SK-N-SH (cell line): ENCODE measurements at regions not wholly inside any gene's neighbourhood (a gene's known extent, or its start where the extent isn't known, plus 50 kb on each side); places are given as distances from the start of the nearest gene placed in this dataset.

Source experiments
- CTCF ChIA-PET: fragments of 300-600, 350-600 bp; formaldehyde crosslinking; extraction: SDS; loops from one replicate; lab custom pipeline; 2021; lab: Yijun Ruan, JAX
- POLR2A ChIA-PET: fragments of 350-600 bp; sonication (Branson Sonifier 250); formaldehyde crosslinking; extraction: SDS; loops from one replicate; lab custom pipeline; 2020; ENCODE audit warnings: antibody characterized with exemption, inconsistent platforms; lab: Yijun Ruan, JAX
- DNase-seq: peaks from one replicate; pipeline ENCODE4 v3.0.0; 2012
- H2AFZ ChIP-seq: fragments of 200-600 bp; sonication (generic); 2 replicates; pipeline ENCODE4 v1.8.1; 2016; ENCODE audit warnings: antibody characterized with exemption, mild to moderate bottlenecking, low read depth
- H3F3A ChIP-seq: fragments of 200-600 bp; sonication (generic); replicated peaks from 2 replicates; pipeline ENCODE3; 2016; ENCODE audit warnings: antibody characterized with exemption, mild to moderate bottlenecking; ENCODE audit not compliant: insufficient read depth
- H3K27ac ChIP-seq, 2 experiments: fragments of 200-500 bp in 1 of 2; fragments of 200-600 bp in 1 of 2; sonication (Bioruptor generic) in 1 of 2; sonication (generic), shearing (Covaris generic) in 1 of 2; 2 replicates each; pipeline versions ENCODE4 v1.5.1 to v1.6.1; 2014 to 2016; ENCODE audit warnings: low read depth in 2 of 2, inconsistent platforms in 1 of 2, low read length in 1 of 2, mild to moderate bottlenecking in 1 of 2, mixed read lengths in 1 of 2
- H3K27me3 ChIP-seq: fragments of 200-600 bp; sonication (generic), shearing (Covaris generic); 2 replicates; pipeline ENCODE4 v1.6.1; 2016; ENCODE audit warnings: mixed run types; ENCODE audit not compliant: insufficient read depth
- H3K36me3 ChIP-seq, 2 experiments: fragments of 200-500 bp in 1 of 2; fragments of 200-600 bp in 1 of 2; sonication (Bioruptor generic) in 1 of 2; sonication (generic) in 1 of 2; replicated peaks in 1 of 2; 2 replicates each; pipeline versions ENCODE3 to v1.5.1; 2014 to 2016; ENCODE audit warnings: low read length in 1 of 2, mild to moderate bottlenecking in 1 of 2; ENCODE audit not compliant: insufficient read depth in 2 of 2, control insufficient read depth in 1 of 2
- H3K4me1 ChIP-seq, 2 experiments: fragments of 200-500 bp in 1 of 2; fragments of 200-600 bp in 1 of 2; sonication (Bioruptor generic) in 1 of 2; sonication (generic), shearing (Covaris generic) in 1 of 2; 2 replicates each; pipeline versions ENCODE4 v1.5.1 to v1.6.1; 2014 to 2016; ENCODE audit warnings: low read depth in 1 of 2, low read length in 1 of 2, mixed run types in 1 of 2; ENCODE audit not compliant: insufficient read depth in 2 of 2, control insufficient read depth in 1 of 2
- H3K4me2 ChIP-seq: fragments of 200-600 bp; sonication (generic), shearing (Covaris generic); 2 replicates; pipeline ENCODE4 v1.6.1; 2017; ENCODE audit warnings: mixed run types
- H3K4me3 ChIP-seq, 2 experiments: fragments of 200-500 bp in 1 of 2; fragments of 200-600 bp in 1 of 2; sonication (Bioruptor generic) in 1 of 2; sonication (generic), shearing (Covaris generic) in 1 of 2; 2 replicates each; pipeline versions ENCODE4 v1.5.1 to v1.8.1; 2014 to 2016; ENCODE audit warnings: low read depth in 2 of 2, inconsistent platforms in 1 of 2, low read length in 1 of 2, mild to moderate bottlenecking in 1 of 2, mixed read lengths in 1 of 2, moderate library complexity in 1 of 2
- H3K79me2 ChIP-seq: fragments of 200-600 bp; sonication (generic); 2 replicates; pipeline ENCODE4 v1.8.1; 2017; ENCODE audit warnings: mild to moderate bottlenecking; ENCODE audit not compliant: insufficient read depth
- H3K9ac ChIP-seq: fragments of 200-600 bp; sonication (generic); 2 replicates; pipeline ENCODE4 v1.6.1; 2017; ENCODE audit warnings: mixed run types
- H3K9me2 ChIP-seq: fragments of 200-600 bp; sonication (generic); 2 replicates; pipeline ENCODE4 v1.6.1; 2017; ENCODE audit warnings: mixed run types
- H3K9me3 ChIP-seq: fragments of 200-600 bp; sonication (generic); 2 replicates; pipeline ENCODE4 v1.6.1; 2017; ENCODE audit warnings: mixed run types, mild to moderate bottlenecking, moderate library complexity
- H4K20me1 ChIP-seq: fragments of 200-600 bp; sonication (generic); 2 replicates; pipeline ENCODE4 v1.6.1; 2017; ENCODE audit warnings: mild to moderate bottlenecking, mixed run types; ENCODE audit not compliant: insufficient read depth
- ELF1 ChIP-seq: IDR thresholded peaks from 2 replicates; pipeline ENCODE4 v1.4.0; 2012
- EP300 ChIP-seq, 2 experiments: IDR thresholded peaks; 2 replicates each; pipeline versions ENCODE4 v1.4.0 to v1.6.1; 2012; ENCODE audit warnings: borderline replicate concordance in 1 of 2, low read depth in 1 of 2, low read length in 1 of 2
- FOSL2 ChIP-seq: IDR thresholded peaks from 2 replicates; pipeline ENCODE4 v1.4.0; 2012; ENCODE audit warnings: low read depth, mild to moderate bottlenecking, moderate library complexity, borderline replicate concordance
- FOXJ3 ChIP-seq: sonication (generic); formaldehyde crosslinking; IDR thresholded peaks from 2 replicates; pipeline ENCODE4 v1.5.1; 2020; ENCODE audit warnings: mild to moderate bottlenecking, missing genetic modification reagents
- GABPA ChIP-seq: IDR thresholded peaks from 2 replicates; pipeline ENCODE4 v1.4.0; 2012; ENCODE audit warnings: low read depth, mild to moderate bottlenecking
- MAX ChIP-seq: IDR thresholded peaks from 2 replicates; pipeline ENCODE4 v1.4.0; 2012; ENCODE audit warnings: low read depth
- MXI1 ChIP-seq: IDR thresholded peaks from 2 replicates; pipeline ENCODE4 v1.6.1; 2012; ENCODE audit warnings: mild to moderate bottlenecking, low read depth, low read length, improper control_type of control experiment
- NRF1 ChIP-seq: IDR thresholded peaks from 2 replicates; pipeline ENCODE4 v1.6.1; 2012; ENCODE audit warnings: low read depth, mild to moderate bottlenecking, low read length
- RAD21 ChIP-seq: IDR thresholded peaks from 2 replicates; pipeline ENCODE4 v1.6.1; 2012; ENCODE audit warnings: mild to moderate bottlenecking, low read length
- RCOR1 ChIP-seq: fragments of 150-350 bp; IDR thresholded peaks from 2 replicates; pipeline ENCODE4 v1.6.1; 2017; ENCODE audit warnings: antibody characterized with exemption, low read length
- REST ChIP-seq: IDR thresholded peaks from 2 replicates; pipeline ENCODE4 v1.6.1; 2012; ENCODE audit warnings: mild to moderate bottlenecking, low read depth, low read length, moderate library complexity
- SIN3A ChIP-seq: IDR thresholded peaks from 2 replicates; pipeline ENCODE4 v1.6.1; 2012; ENCODE audit warnings: low read depth, mild to moderate bottlenecking, low read length, moderate library complexity, borderline replicate concordance
- SMC3 ChIP-seq: IDR thresholded peaks from 2 replicates; pipeline ENCODE4 v1.6.1; 2012; ENCODE audit warnings: low read depth, low read length, improper control_type of control experiment
- USF1 ChIP-seq: IDR thresholded peaks from 2 replicates; pipeline ENCODE4 v1.4.0; 2012; ENCODE audit warnings: low read depth, borderline replicate concordance
- USF2 ChIP-seq: fragments of 150-350 bp; IDR thresholded peaks from 2 replicates; pipeline ENCODE4 v1.6.1; 2017; ENCODE audit warnings: antibody characterized with exemption, low read length, low read depth, borderline replicate concordance
- YY1 ChIP-seq: IDR thresholded peaks from 2 replicates; pipeline ENCODE4 v1.4.0; 2012; ENCODE audit warnings: low read depth, mild to moderate bottlenecking
- WGBS: methylation state at CpG from one replicate; pipeline ENCODE4 v1.1.6; 2017; ENCODE audit warnings: low lambda C conversion rate; 5-methylcytosine and 5-hydroxymethylcytosine counted together

- TF ChIP-seq REST (no peak), MAX (no peak), RCOR1 (no peak), USF2 (no peak), EP300 (IDR thresholded peaks at IDR 0.05; ENCODE audit: borderline replicate concordance in 1 of 2, low read depth in 1 of 2, low read length in 1 of 2) (no peak), FOXJ3 (CRISPR knock-in tag) (no peak)
Observed at GRCh38 chr2:7771781-7772180, 854.6 kb downstream of the RNF144A start (continued).

- Histone ChIP-seq H4K20me1 (no peaks in the 10 kb centered on the region), H3F3A (no peaks in the 10 kb centered on the region), H3K36me3 (no peaks in the 10 kb centered on the region), H3K4me1 (no peaks in the 10 kb centered on the region), H2AFZ (no peak overlapping the region), H3K27ac (no peak overlapping the region), H3K9me2 (no peaks in the 10 kb centered on the region), H3K9ac (no peak overlapping the region), H3K9me3 (no peaks in the 10 kb centered on the region), H3K4me2 (no peak overlapping the region), H3K79me2 (no peaks in the 10 kb centered on the region), H3K4me3 (no peak overlapping the region), H3K27me3 (no peaks in the 10 kb centered on the region)
- ChIA-PET CTCF (no interaction called here), POLR2A (no interaction called here)
- TF ChIP-seq MAX, result no peak
- no peak for TF ChIP-seq SMC3
- TF ChIP-seq ELF1, result no peak
- TF ChIP-seq YY1, result no peak
- no peak for TF ChIP-seq RAD21
- no peak for TF ChIP-seq SIN3A
- TF ChIP-seq USF1, result no peak
- TF ChIP-seq MXI1, result no peak
- no peak for TF ChIP-seq FOSL2
- no peak for TF ChIP-seq NRF1
- TF ChIP-seq GABPA, result no peak
- no peak for DNase-seq
- WGBS, result 76% methylated on average over 12 of the region's 12 CpGs
Observed at GRCh38 chr2:7773362-7774360, 856.4 kb downstream of the RNF144A start.
